ENCODE measurements at regions not wholly inside any gene's neighbourhood (a gene's known extent, or its start where the extent isn't known, plus 50 kb on each side); places are given as distances from the start of the nearest gene placed in this dataset.

DNA sequence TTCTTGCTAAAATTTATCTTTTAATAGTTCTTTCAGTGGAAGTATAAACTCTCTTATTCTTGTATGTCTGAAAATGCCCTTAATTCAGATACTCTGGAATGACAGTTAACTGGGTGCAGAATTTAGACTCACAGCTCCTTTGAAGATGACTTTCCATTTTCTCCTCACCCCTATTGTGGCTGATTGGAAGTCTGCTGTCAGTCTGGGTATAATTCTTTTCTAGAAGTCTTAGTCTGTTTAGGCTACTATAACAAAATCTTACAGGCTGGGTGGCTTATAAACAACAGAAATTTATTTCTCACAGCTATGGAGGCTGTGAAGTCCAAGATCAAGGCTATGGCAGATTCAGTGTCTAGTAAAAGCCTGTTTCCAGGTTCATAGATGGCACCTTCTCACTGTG is 145.2 kb upstream of the GDF10 start:
- TF ChIP-seq, protein P1, sequence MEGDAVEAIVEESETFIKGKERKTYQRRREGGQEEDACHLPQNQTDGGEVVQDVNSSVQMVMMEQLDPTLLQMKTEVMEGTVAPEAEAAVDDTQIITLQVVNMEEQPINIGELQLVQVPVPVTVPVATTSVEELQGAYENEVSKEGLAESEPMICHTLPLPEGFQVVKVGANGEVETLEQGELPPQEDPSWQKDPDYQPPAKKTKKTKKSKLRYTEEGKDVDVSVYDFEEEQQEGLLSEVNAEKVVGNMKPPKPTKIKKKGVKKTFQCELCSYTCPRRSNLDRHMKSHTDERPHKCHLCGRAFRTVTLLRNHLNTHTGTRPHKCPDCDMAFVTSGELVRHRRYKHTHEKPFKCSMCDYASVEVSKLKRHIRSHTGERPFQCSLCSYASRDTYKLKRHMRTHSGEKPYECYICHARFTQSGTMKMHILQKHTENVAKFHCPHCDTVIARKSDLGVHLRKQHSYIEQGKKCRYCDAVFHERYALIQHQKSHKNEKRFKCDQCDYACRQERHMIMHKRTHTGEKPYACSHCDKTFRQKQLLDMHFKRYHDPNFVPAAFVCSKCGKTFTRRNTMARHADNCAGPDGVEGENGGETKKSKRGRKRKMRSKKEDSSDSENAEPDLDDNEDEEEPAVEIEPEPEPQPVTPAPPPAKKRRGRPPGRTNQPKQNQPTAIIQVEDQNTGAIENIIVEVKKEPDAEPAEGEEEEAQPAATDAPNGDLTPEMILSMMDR (IDR thresholded peaks at IDR 0.05): no peak
- TF ChIP-seq POLR2AphosphoS5 (IDR thresholded peaks at IDR 0.05; ENCODE audit: insufficient read depth in 1 of 2, low read depth in 1 of 2) (no peak), POLR2A (IDR thresholded peaks at IDR 0.05) (no peak)

Data from vagina (tissue), 2 donors.